SH-SY5Y (cell line): ENCODE measurements at regions not wholly inside any gene's neighbourhood (a gene's known extent, or its start where the extent isn't known, plus 50 kb on each side); places are given as distances from the start of the nearest gene placed in this dataset.

Experiments used
- GATA2 ChIP-seq: IDR thresholded peaks from 2 replicates; pipeline ENCODE4 v1.6.1; 2011; ENCODE audit warnings: mild to moderate bottlenecking, low read depth, low read length
- GATA3 ChIP-seq: IDR thresholded peaks from 2 replicates; pipeline ENCODE4 v1.6.1; 2011; ENCODE audit warnings: low read depth, mild to moderate bottlenecking, low read length, moderate library complexity

GRCh38 chr3:62961874-62962556, 86.8 kb upstream of the CADPS start:
- TF ChIP-seq GATA2 (no peak), GATA3 (no peak)
